ENCODE measurements at regions not wholly inside any gene's neighbourhood (a gene's known extent, or its start where the extent isn't known, plus 50 kb on each side); places are given as distances from the start of the nearest gene placed in this dataset.

DNA sequence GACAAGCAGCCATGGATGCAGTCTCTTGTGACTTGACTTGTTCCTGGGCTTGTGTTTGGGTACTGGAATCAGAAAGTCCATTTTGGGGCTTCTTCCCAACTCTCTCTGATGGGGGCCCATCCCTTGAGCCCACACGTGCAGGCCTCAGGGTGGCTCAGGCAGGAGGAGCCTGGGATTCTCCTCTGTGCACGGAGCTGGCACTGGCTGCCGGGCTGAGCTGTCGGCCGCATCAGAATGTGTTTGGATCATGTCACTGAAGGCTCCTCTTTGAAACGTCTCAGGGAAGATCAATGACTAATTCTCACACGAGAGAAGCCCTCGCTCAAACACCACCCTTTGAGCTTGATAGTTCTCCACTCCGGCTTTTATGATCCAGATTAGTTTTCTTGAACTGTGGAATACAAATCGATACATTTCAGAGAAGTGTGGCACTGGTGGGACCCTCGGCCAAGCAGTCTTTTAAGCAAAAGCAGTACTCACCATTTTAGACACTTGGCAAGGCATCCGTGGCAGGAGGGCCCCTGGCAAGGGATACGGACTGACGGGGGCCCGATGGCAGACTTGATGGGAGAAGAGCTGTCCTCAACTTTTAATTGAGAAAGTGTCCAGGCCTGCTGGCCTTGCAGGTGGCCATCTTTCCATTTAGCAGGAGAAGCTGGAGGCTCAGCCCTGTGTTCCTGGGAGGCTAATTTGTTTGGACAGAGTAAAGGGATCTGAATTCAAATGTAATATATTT, 220.7 kb upstream of the C1orf174 start:
- Histone ChIP-seq H3K36me3 (ENCODE audit: control insufficient read depth, insufficient read depth, low read length) (no peaks in the 10 kb centered on the region), H3K27me3 (ENCODE audit: control insufficient read depth, insufficient read depth, low read length) (no peaks in the 10 kb centered on the region), H3K4me3 (ENCODE audit: low read length) (no peak overlapping the region), H3K9me3 (ENCODE audit: control insufficient read depth, low read depth, low read length) (no peaks in the 10 kb centered on the region), H3K27ac (ENCODE audit: low read length) (no peak overlapping the region), H3K4me1 (ENCODE audit: control insufficient read depth, insufficient read depth, low read length) (no peaks in the 10 kb centered on the region)
- DNase-seq = no peak
- WGBS (ENCODE audit: insufficient coverage, low lambda C conversion rate) = no CpG with 5 or more reads among the region's 15 CpGs

DNA sequence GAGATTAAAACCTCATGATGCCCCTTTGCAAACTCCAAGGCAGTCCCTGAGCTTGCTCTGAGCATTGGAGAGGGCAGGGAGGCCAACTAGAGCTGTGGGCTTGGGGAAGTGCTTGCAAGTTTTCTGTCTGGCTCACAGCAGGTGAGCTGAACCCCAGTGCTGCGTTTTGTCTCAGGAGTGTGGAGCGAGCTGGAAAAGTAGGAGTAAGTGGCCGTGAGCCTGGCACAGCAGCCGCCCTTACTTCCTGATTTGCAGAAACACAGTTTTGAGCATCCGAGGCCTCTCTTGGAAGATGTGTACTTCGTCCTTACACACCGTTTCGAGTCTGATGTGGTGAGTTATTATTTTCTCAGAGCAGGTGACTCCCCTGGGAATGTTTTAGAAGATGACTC, 221.2 kb upstream of the C1orf174 start:
- Histone ChIP-seq H3K27ac (ENCODE audit: low read length) (no peak overlapping the region), H3K36me3 (ENCODE audit: control insufficient read depth, insufficient read depth, low read length) (no peaks in the 10 kb centered on the region), H3K4me3 (ENCODE audit: low read length) (no peak overlapping the region), H3K4me1 (ENCODE audit: control insufficient read depth, insufficient read depth, low read length) (no peaks in the 10 kb centered on the region), H3K27me3 (ENCODE audit: control insufficient read depth, insufficient read depth, low read length) (no peaks in the 10 kb centered on the region), H3K9me3 (ENCODE audit: control insufficient read depth, low read depth, low read length) (no peaks in the 10 kb centered on the region)
- no CpG with 5 or more reads among the region's 8 CpGs for WGBS (ENCODE audit: insufficient coverage, low lambda C conversion rate)
- DNase-seq = no peak

DNA sequence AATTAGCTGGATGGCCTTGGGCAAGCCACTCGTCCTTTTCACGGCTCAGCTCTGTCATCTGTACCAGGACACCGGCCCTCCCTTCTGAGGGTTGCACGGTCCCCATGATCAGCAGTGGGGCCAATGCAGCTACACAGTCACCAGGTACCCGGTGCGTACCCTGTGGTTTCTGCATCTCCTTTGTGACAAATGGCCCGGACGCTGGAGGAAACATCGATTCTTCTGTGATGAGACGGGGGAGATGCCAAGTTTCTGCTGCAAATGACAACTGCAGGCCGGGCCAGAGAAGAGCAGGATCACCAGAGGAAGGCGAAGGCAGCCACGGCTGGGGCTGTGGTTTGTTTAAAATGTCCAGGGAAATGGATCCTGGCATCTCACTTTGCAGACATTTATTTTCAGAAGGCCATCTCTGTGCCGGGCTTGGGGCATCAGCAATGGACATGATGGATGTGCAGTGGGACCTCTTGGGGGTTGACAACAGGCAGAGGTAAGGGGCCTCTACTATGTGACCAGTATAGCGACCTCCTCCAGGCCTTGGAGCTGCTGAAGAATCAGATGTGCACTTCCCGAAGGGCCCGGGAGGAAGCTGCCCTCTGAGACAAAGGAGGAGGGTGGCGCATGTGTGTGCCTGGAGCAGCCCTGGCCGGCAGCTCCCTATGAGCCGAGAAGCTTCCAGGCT, 221.9 kb upstream of the C1orf174 start:
- H3K27me3 ChIP-seq (ENCODE audit: control insufficient read depth, insufficient read depth, low read length) = no peaks in the 10 kb centered on the region
- WGBS (ENCODE audit: insufficient coverage, low lambda C conversion rate) = no CpG with 5 or more reads among the region's 20 CpGs
- H3K9me3 ChIP-seq (ENCODE audit: control insufficient read depth, low read depth, low read length) = no peaks in the 10 kb centered on the region
- no peak overlapping the region for H3K4me3 ChIP-seq (ENCODE audit: low read length)
- no peaks in the 10 kb centered on the region for H3K36me3 ChIP-seq (ENCODE audit: control insufficient read depth, insufficient read depth, low read length)
- DNase-seq = no peak
- H3K27ac ChIP-seq (ENCODE audit: low read length) = no peak overlapping the region
- H3K4me1 ChIP-seq (ENCODE audit: control insufficient read depth, insufficient read depth, low read length) = no peaks in the 10 kb centered on the region

DNA sequence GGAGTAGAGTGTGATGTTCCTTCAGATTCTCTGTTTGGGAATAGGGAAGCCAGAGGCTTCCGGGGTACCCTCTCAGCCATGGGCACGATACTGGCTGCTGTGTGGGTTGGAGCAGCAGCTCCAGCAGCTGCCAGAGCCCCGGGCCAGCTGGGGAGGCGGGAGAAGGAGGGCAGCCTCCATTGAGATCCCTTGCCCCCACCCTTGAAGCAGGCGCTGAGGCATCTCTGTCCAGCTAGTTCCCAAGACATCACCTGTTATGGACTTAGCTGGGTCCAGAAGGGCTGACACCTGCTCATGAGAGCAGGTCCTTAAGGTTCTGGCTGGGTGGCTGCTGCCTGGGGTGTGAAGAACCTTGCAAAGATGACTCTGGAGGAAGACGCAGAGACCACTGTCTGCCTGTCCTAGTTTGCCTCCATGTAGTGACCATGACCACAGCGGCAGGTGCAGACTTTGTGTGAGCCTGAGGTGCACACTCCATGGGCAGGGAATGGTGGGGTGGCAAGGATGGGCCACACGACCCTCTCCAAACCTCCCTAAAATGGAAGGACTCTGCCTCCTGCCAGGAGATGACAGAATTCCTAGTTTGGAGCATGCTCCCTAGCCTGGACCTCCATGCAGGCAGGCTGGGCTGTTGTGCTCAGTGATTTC, 222.6 kb upstream of the C1orf174 start:
- DNase-seq = no peak
- no CpG with 5 or more reads among the region's 8 CpGs for WGBS (ENCODE audit: insufficient coverage, low lambda C conversion rate)
- Histone ChIP-seq H3K4me1 (ENCODE audit: control insufficient read depth, insufficient read depth, low read length) (no peaks in the 10 kb centered on the region), H3K9me3 (ENCODE audit: control insufficient read depth, low read depth, low read length) (no peaks in the 10 kb centered on the region), H3K27me3 (ENCODE audit: control insufficient read depth, insufficient read depth, low read length) (no peaks in the 10 kb centered on the region), H3K27ac (ENCODE audit: low read length) (no peak overlapping the region), H3K36me3 (ENCODE audit: control insufficient read depth, insufficient read depth, low read length) (no peaks in the 10 kb centered on the region), H3K4me3 (ENCODE audit: low read length) (no peak overlapping the region)

DNA sequence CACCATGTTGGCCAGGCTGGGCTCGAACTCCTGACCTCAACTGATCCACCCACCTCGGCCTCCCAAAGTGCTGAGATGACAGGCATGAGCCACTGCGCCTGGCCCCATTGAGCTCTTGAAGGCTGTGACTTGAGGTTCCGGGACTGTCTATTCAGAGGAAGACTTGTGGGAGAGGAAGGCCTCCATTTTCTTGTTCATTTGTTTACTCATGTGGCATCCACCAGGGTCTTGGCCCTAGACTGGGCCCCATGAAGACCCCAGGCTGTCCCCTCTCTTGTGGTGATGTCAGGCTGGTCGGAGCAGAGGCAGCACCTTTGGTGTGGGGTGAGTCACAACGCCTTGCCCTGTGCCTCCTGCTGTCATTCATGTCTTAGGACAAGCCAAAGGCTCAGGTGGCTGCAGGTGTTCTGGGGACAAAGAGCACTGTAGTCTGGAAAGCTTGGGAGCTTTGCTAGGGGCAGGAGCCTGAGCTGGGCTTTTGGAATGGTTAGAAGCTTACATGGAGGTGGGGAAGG, 224.6 kb upstream of the C1orf174 start:
- Histone ChIP-seq H3K4me3 (ENCODE audit: low read length) (no peak overlapping the region), H3K27me3 (ENCODE audit: control insufficient read depth, insufficient read depth, low read length) (no peaks in the 10 kb centered on the region), H3K27ac (ENCODE audit: low read length) (no peak overlapping the region), H3K4me1 (ENCODE audit: control insufficient read depth, insufficient read depth, low read length) (no peaks in the 10 kb centered on the region), H3K36me3 (ENCODE audit: control insufficient read depth, insufficient read depth, low read length) (no peaks in the 10 kb centered on the region), H3K9me3 (ENCODE audit: control insufficient read depth, low read depth, low read length) (no peaks in the 10 kb centered on the region)
- no peak for DNase-seq
- no CpG with 5 or more reads among the region's 6 CpGs for WGBS (ENCODE audit: insufficient coverage, low lambda C conversion rate)

DNA sequence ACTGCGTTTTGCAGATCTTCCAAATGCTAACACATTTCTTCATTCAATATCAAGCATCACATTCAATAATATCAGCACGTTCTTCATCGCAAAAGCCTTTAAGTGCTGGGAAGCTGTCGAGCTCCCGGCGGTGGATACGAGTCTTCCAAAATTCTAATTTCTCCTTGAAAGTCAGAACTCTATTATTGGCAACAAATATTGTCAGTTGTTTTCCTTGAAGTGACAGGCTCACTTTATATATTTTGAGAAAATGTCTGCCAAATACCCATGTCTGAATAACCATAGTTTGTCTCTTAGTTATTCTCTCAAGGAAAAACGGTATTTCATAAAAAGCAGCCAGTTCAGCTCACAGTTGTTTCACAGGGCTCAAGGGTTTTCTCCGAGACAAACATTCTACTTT, 226.2 kb upstream of the C1orf174 start:
- no peak overlapping the region for H3K4me3 ChIP-seq (ENCODE audit: low read length)
- no peaks in the 10 kb centered on the region for H3K27me3 ChIP-seq (ENCODE audit: control insufficient read depth, insufficient read depth, low read length)
- H3K36me3 ChIP-seq (ENCODE audit: control insufficient read depth, insufficient read depth, low read length) = no peaks in the 10 kb centered on the region
- 86% methylated on average over 4 of the region's 9 CpGs for WGBS (ENCODE audit: insufficient coverage, low lambda C conversion rate)
- H3K4me1 ChIP-seq (ENCODE audit: control insufficient read depth, insufficient read depth, low read length) = no peaks in the 10 kb centered on the region
- DNase-seq = no peak
- H3K9me3 ChIP-seq (ENCODE audit: control insufficient read depth, low read depth, low read length) = no peaks in the 10 kb centered on the region
- H3K27ac ChIP-seq (ENCODE audit: low read length) = no peak overlapping the region

DNA sequence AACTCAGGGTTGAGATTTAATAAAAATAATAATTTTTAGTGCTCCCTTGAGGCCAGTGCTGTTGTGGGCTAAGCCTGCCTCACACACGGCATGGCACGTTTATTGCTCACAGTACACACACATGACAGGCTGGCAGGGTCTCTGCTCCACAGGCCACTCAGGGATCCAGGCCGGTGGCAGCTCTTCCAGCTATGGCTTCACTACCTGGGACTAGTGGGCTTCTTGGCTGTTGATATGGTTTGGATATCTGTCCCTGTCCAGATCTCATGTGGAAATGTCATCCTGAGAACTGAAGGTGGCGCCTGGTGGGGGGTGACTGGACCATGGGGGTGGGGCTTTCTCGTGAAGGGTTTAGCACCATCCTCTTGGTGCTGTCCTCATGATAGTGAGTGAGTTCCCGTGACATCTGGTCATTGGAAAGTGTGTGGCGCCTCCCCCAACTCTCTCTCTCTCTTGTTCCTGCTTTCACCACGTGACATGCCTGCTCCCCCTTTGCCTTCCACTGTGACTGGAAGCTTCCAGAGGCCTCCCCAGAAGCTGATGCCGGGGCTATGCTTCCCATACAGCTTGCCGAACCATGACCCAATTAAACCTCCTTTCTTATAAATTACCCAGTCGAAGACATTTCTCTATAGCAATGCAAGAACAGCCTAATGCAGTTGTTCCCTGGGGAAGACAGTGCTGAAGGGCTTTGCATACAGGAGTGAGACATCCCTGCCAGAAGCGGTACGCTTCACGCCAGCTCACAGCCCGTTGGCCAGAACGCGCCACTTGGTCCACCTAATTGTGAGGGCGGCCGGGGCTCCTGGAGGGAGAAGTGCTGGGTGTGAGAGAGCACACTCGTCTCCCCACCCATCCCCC, 226.9 kb upstream of the C1orf174 start:
- H3K9me3 ChIP-seq (ENCODE audit: control insufficient read depth, low read depth, low read length) = no peaks in the 10 kb centered on the region
- no peak overlapping the region for H3K27ac ChIP-seq (ENCODE audit: low read length)
- H3K4me3 ChIP-seq (ENCODE audit: low read length) = no peak overlapping the region
- DNase-seq = no peak
- no peaks in the 10 kb centered on the region for H3K4me1 ChIP-seq (ENCODE audit: control insufficient read depth, insufficient read depth, low read length)
- WGBS (ENCODE audit: insufficient coverage, low lambda C conversion rate) = no CpG with 5 or more reads among the region's 20 CpGs
- H3K27me3 ChIP-seq (ENCODE audit: control insufficient read depth, insufficient read depth, low read length) = no peaks in the 10 kb centered on the region
- no peaks in the 10 kb centered on the region for H3K36me3 ChIP-seq (ENCODE audit: control insufficient read depth, insufficient read depth, low read length)

DNA sequence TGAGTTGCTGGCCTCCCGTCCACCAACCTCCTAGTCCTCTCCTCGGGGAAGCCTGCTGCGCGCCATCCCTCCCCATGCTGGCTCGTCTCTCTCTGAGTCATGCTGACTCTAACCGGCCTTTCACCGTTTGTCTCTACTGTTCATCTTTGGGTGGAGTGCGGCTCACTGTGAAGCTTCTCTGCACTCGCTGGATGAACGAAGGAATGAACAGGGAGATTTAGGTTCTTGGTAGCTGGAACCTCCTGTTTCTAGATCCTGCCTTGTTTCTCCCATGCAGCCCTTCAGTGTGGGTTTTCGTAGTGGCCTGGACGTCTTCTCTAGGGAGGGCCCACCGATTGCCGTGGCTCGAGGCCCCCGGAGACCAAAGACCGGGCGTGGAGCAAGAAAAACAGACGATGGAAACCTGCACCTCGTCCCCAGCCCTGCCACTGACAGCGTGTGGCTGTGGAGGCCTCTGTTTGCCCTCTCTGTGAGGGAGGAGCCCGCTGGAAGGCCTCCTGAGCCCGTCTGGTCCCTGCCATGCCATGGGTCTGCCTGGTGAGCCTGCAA, 227.6 kb upstream of the C1orf174 start:
- WGBS (ENCODE audit: insufficient coverage, low lambda C conversion rate) = no CpG with 5 or more reads among the region's 23 CpGs
- Histone ChIP-seq H3K4me1 (ENCODE audit: control insufficient read depth, insufficient read depth, low read length) (no peaks in the 10 kb centered on the region), H3K9me3 (ENCODE audit: control insufficient read depth, low read depth, low read length) (no peaks in the 10 kb centered on the region), H3K4me3 (ENCODE audit: low read length) (no peak overlapping the region), H3K27ac (ENCODE audit: low read length) (no peak overlapping the region), H3K36me3 (ENCODE audit: control insufficient read depth, insufficient read depth, low read length) (no peaks in the 10 kb centered on the region), H3K27me3 (ENCODE audit: control insufficient read depth, insufficient read depth, low read length) (no peaks in the 10 kb centered on the region)
- no peak for DNase-seq

DNA sequence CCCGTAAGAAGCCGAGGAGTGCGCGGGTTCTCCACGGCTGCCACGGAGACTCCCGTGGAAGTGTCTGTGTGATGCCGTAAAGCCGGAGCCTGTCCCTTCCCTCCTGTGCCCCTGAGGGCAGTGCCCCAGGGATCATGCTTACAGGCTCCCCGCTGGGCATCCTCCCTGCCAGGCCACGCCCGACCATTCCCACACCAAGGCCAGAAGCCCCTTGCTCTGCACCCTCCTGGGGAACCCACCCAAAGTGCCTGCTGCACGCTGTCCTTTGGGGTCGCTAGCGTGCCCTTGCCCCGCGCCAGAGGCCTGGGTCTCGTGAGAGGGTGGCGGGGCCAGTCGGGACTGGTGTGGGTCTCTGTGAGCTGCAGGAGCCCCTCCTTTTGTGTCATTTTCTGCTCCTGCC, 228.5 kb upstream of the C1orf174 start:
- H3K27me3 ChIP-seq (ENCODE audit: control insufficient read depth, insufficient read depth, low read length) = no peaks in the 10 kb centered on the region
- WGBS (ENCODE audit: insufficient coverage, low lambda C conversion rate) = no CpG with 5 or more reads among the region's 20 CpGs
- H3K36me3 ChIP-seq (ENCODE audit: control insufficient read depth, insufficient read depth, low read length) = no peaks in the 10 kb centered on the region
- H3K4me1 ChIP-seq (ENCODE audit: control insufficient read depth, insufficient read depth, low read length) = no peaks in the 10 kb centered on the region
- H3K4me3 ChIP-seq (ENCODE audit: low read length) = no peak overlapping the region
- H3K27ac ChIP-seq (ENCODE audit: low read length) = no peak overlapping the region
- H3K9me3 ChIP-seq (ENCODE audit: control insufficient read depth, low read depth, low read length) = no peaks in the 10 kb centered on the region
- no peak for DNase-seq

DNA sequence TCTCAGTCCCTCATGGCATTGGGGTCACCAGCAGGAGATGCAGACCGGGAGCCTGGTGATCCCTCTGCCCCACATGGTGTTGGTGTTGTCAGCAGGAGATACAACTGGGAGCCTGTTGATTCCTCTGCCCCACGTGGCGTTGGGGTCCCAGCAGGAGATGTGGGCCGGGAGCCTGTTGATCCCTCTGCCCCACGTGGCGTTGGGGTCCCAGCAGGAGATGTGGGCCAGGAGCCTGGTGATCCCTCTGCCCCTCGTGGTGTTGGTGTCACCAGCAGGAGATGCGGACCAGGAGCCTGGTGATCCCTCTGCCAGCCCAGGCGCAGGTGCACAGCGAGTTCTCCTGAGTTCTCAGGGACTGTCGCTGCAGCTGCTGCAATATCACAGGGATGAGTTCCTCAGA, 229.6 kb upstream of the C1orf174 start:
- no peak for DNase-seq
- WGBS (ENCODE audit: insufficient coverage, low lambda C conversion rate) = 100% methylated on average over 1 of the region's 11 CpGs
- no peaks in the 10 kb centered on the region for H3K4me1 ChIP-seq (ENCODE audit: control insufficient read depth, insufficient read depth, low read length)
- no peaks in the 10 kb centered on the region for H3K9me3 ChIP-seq (ENCODE audit: control insufficient read depth, low read depth, low read length)
- H3K4me3 ChIP-seq (ENCODE audit: low read length) = no peak overlapping the region
- no peaks in the 10 kb centered on the region for H3K27me3 ChIP-seq (ENCODE audit: control insufficient read depth, insufficient read depth, low read length)
- no peak overlapping the region for H3K27ac ChIP-seq (ENCODE audit: low read length)
- H3K36me3 ChIP-seq (ENCODE audit: control insufficient read depth, insufficient read depth, low read length) = no peaks in the 10 kb centered on the region
